Stomach (tissue), 8 donors: ENCODE measurements at regions not wholly inside any gene's neighbourhood (a gene's known extent, or its start where the extent isn't known, plus 50 kb on each side); places are given as distances from the start of the nearest gene placed in this dataset.
"Not testable (repeated sequence)": the region's sequence is repeated elsewhere in the genome, so short reads cannot be mapped to it uniquely, and the experiment has no call there.

Source experiments
- DNase-seq, 2 donors: peaks; one replicate each; pipeline versions ENCODE4 v3.0.0 to v3.0.0-alpha.2; 2013 to 2019
- H3K27ac ChIP-seq, 5 donors: fragments of 200-600 bp in 4 of 5; sonication (generic) in 4 of 5; one replicate each; pipeline ENCODE4 v1.5.1; 2013 to 2019; ENCODE audit warnings: mild to moderate bottlenecking in 1 of 5, moderate library complexity in 1 of 5
- H3K27me3 ChIP-seq, 3 donors: fragments of 200-600 bp; sonication (generic); one replicate each; pipeline ENCODE4 v1.5.1; 2017 to 2019; ENCODE audit warnings: mixed run types in 1 of 3
- H3K36me3 ChIP-seq, 4 donors: fragments of 200-600 bp; sonication (generic); 1 replicate in 3 of 4; 2 replicates in 1 of 4; pipeline ENCODE4 v1.5.1; 2016 to 2019
- H3K4me1 ChIP-seq, 4 donors: fragments of 200-600 bp; sonication (generic); one replicate each; pipeline ENCODE4 v1.5.1; 2016 to 2019
- H3K4me3 ChIP-seq, 4 donors: fragments of 200-600 bp; sonication (generic) in 3 of 4; one replicate each; pipeline ENCODE4 v1.5.1; 2016 to 2019; ENCODE audit warnings: mild to moderate bottlenecking in 1 of 4
- H3K9me3 ChIP-seq, 4 donors: fragments of 200-600 bp; sonication (generic); one replicate each; pipeline ENCODE4 v1.5.1; 2016 to 2019
- POLR2AphosphoS5 ChIP-seq, 3 donors: sonication (generic); formaldehyde crosslinking; IDR thresholded peaks; one replicate each; pipeline ENCODE4 v1.6.1; 2016; ENCODE audit warnings: antibody characterized with exemption in 3 of 3
- WGBS, 5 donors: extraction: QIAGEN DNeasy Blood & Tissue Kit in 3 of 5; methylation state at CpG; one replicate each; pipeline versions ENCODE4 v1.1.5 to v1.1.7; 2013 to 2018; 5-methylcytosine and 5-hydroxymethylcytosine counted together
- intact Hi-C: fragments of 100-400 bp; cut with DNase I; formaldehyde crosslinking; loops from one replicate; pipeline ENCODE4 v1.15.1; 2023; ENCODE audit warnings: low total_unique reads
- donor health status: healthy with polysubstance abuse.
- donor health status: Bipolar disorder and iron deficiency.
- donor health status: healthy.

GRCh38 chr7:55694484-55694883 lies 122.2 kb upstream of the VOPP1 start:
- H3K27ac ChIP-seq: peak overlapping the region in 3 of 5 donors; percentile 31 to 53 (median 51)
- H3K36me3 ChIP-seq, H3K4me3 ChIP-seq, H3K9me3 ChIP-seq, intact Hi-C loops, H3K27me3 ChIP-seq, H3K4me1 ChIP-seq: not testable (repeated sequence)
- 34 to 60% (median 46%) methylated on average over 3 to 5 of the region's 5 CpGs for WGBS, 5 donors
- peak; percentile 57 to 78 for DNase-seq
- TF ChIP-seq POLR2AphosphoS5 (IDR thresholded peaks at IDR 0.05): peak in 1 of 3 donors; percentile 11

GRCh38 chr7:55688684-55689681 lies 116.7 kb upstream of the VOPP1 start:
- Histone ChIP-seq H3K4me3 (peak overlapping the region in 1 of 4 donors; percentile 3), H3K4me1 (peaks cover 0 to 15% (median 10%) of the 10 kb centered on the region in 4 donors), H3K27ac (peak overlapping the region; percentile 13 to 78 (median 51))
- intact Hi-C loops, H3K27me3 ChIP-seq, H3K9me3 ChIP-seq, H3K36me3 ChIP-seq: not testable (repeated sequence)
- DNase-seq: peak; percentile 71 to 74
- 17 to 31% (median 24%) methylated on average over 14 to 17 of the region's 17 CpGs for WGBS, 5 donors
- peak in 2 of 3 donors; percentile 49 to 66 for TF ChIP-seq POLR2AphosphoS5 (IDR thresholded peaks at IDR 0.05)

GRCh38 chr7:55688261-55688660 lies 116.0 kb upstream of the VOPP1 start:
- peak overlapping the region in 3 of 5 donors; percentile 13 to 78 (median 70) for H3K27ac ChIP-seq
- H3K27me3 ChIP-seq, H3K4me3 ChIP-seq, H3K36me3 ChIP-seq, H3K9me3 ChIP-seq, intact Hi-C loops: not testable (repeated sequence)
- peak in 1 of 2 donors; percentile 20 for DNase-seq
- 26 to 49% (median 40%) methylated on average over 3 of the region's 3 CpGs for WGBS, 5 donors
- H3K4me1 ChIP-seq: peaks cover 0 to 15% (median 10%) of the 10 kb centered on the region in 4 donors

GRCh38 chr7:55687252-55687651 lies 115.0 kb upstream of the VOPP1 start:
- DNase-seq, H3K9me3 ChIP-seq, H3K27me3 ChIP-seq, intact Hi-C loops, H3K36me3 ChIP-seq, H3K4me3 ChIP-seq, H3K27ac ChIP-seq: not testable (repeated sequence)
- 83 to 95% (median 93%) methylated on average over 2 to 3 of the region's 5 CpGs for WGBS, 5 donors
- peaks cover 0 to 15% (median 10%) of the 10 kb centered on the region in 4 donors for H3K4me1 ChIP-seq

- DNase-seq, H3K27me3 ChIP-seq, H3K36me3 ChIP-seq, H3K9me3 ChIP-seq, intact Hi-C loops, H3K27ac ChIP-seq, H3K4me3 ChIP-seq: not testable (repeated sequence)
- 92 to 97% (median 97%) methylated on average over 7 of the region's 7 CpGs for WGBS, 5 donors
- H3K4me1 ChIP-seq: peaks cover 0 to 15% (median 10%) of the 10 kb centered on the region in 4 donors
Measured at GRCh38 chr7:55686771-55687170, 114.5 kb upstream of the VOPP1 start.

- H3K27me3 ChIP-seq, H3K36me3 ChIP-seq, H3K4me1 ChIP-seq, intact Hi-C loops, H3K4me3 ChIP-seq, H3K27ac ChIP-seq, H3K9me3 ChIP-seq, DNase-seq: not testable (repeated sequence)
- 79 to 90% (median 84%) methylated on average over 9 of the region's 9 CpGs for WGBS, 5 donors
Measured at GRCh38 chr7:55683501-55683900, 111.2 kb upstream of the VOPP1 start.

- DNase-seq, intact Hi-C loops: not testable (repeated sequence)
Measured at GRCh38 chr7:55675589-55675988, 103.3 kb upstream of the VOPP1 start.

GRCh38 chr7:55673525-55673924 lies 101.2 kb upstream of the VOPP1 start:
- not testable (repeated sequence) for H3K4me1 ChIP-seq

More at GRCh38 chr7:55675589-55675988, 103.3 kb upstream of the VOPP1 start:
- H3K4me1 ChIP-seq, H3K36me3 ChIP-seq, H3K4me3 ChIP-seq, H3K27ac ChIP-seq, H3K9me3 ChIP-seq, H3K27me3 ChIP-seq: not testable (repeated sequence)
- 64 to 100% (median 83%) methylated on average over 1 of the region's 1 CpG for WGBS, 5 donors

GRCh38 chr7:55672084-55672483 lies 99.8 kb upstream of the VOPP1 start:
- intact Hi-C loops, DNase-seq, H3K9me3 ChIP-seq, H3K27ac ChIP-seq, H3K4me3 ChIP-seq, H3K27me3 ChIP-seq, H3K36me3 ChIP-seq, H3K4me1 ChIP-seq: not testable (repeated sequence)
- WGBS, 5 donors: 75 to 88% methylated on average over 1 of the region's 1 CpG; no CpG with 5 or more reads in 3 of the 5 donors

More at GRCh38 chr7:55673525-55673924, 101.2 kb upstream of the VOPP1 start:
- H3K27me3 ChIP-seq, DNase-seq, H3K36me3 ChIP-seq, H3K27ac ChIP-seq, H3K9me3 ChIP-seq, H3K4me3 ChIP-seq, intact Hi-C loops: not testable (repeated sequence)
